Thyroid gland (tissue), 4 donors: ENCODE measurements at regions not wholly inside any gene's neighbourhood (a gene's known extent, or its start where the extent isn't known, plus 50 kb on each side); places are given as distances from the start of the nearest gene placed in this dataset. TPM values are rescaled to one million over a fixed set of nuclear protein-coding genes. Genes with fewer than 3 reads are reported as not detected.

Experiments used
- DNase-seq, 2 donors: peaks; one replicate each; pipeline ENCODE4 v3.0.0-alpha.2; 2019
- H3K27ac ChIP-seq, 3 donors: fragments of 200-600 bp; sonication (generic); 1 replicate in 2 of 3; 2 replicates in 1 of 3; pipeline ENCODE4 v1.5.1; 2016 to 2019; ENCODE audit warnings: mild to moderate bottlenecking in 1 of 3, moderate library complexity in 1 of 3
- H3K27me3 ChIP-seq: fragments of 200-600 bp; sonication (generic); one replicate; pipeline ENCODE4 v1.5.1; 2019
- H3K36me3 ChIP-seq, 2 donors: fragments of 200-600 bp; sonication (generic); one replicate each; pipeline ENCODE4 v1.5.1; 2016 to 2019
- H3K4me1 ChIP-seq, 2 donors: fragments of 200-600 bp; sonication (generic); one replicate each; pipeline ENCODE4 v1.5.1; 2017 to 2019
- H3K4me3 ChIP-seq, 3 donors: fragments of 200-600 bp; sonication (generic); replicated peaks in 1 of 3; 1 replicate in 2 of 3; 2 replicates in 1 of 3; pipeline ENCODE4 v1.5.1; 2016; ENCODE audit warnings: mild to moderate bottlenecking in 1 of 3
- H3K9me3 ChIP-seq: fragments of 200-600 bp; sonication (generic); one replicate; pipeline ENCODE4 v1.5.1; 2017
- CTCF ChIP-seq, 6 experiments: fragments of 200-600 bp in 3 of 6; fragments of 450-650 bp in 3 of 6; sonication (generic) in 3 of 6; IDR thresholded peaks; one replicate each; pipeline ENCODE4 v1.5.1; 2016 to 2019; ENCODE audit warnings: antibody characterized with exemption in 6 of 6, mild to moderate bottlenecking in 2 of 6, inconsistent platforms in 1 of 6, moderate library complexity in 1 of 6
- POLR2A ChIP-seq, 2 donors: fragments of 450-650 bp; IDR thresholded peaks; one replicate each; pipeline ENCODE4 v1.6.1; 2017; ENCODE audit warnings: antibody characterized with exemption in 2 of 2, mild to moderate bottlenecking in 2 of 2, moderate library complexity in 1 of 2
- WGBS, 2 donors: methylation state at CpG; one replicate each; pipeline ENCODE4 v1.1.5; 2017; 5-methylcytosine and 5-hydroxymethylcytosine counted together
- intact Hi-C: fragments of 100-400 bp; cut with DNase I; formaldehyde crosslinking; loops from one replicate; pipeline ENCODE4 v1.15.1; 2023
- small RNA-seq: library from RNA; depleted of rRNA; stranded (forward); fragments of <200 nt; gene quantifications from one replicate; pipeline ENCODE3, GENCODE V24; 2016

GRCh38 chr6:96470296-96470695 lies 51.3 kb upstream of the UFL1 start:
- no peak for DNase-seq
- 83% methylated on average over 2 of the region's 2 CpGs for WGBS, 2 donors
- Histone ChIP-seq H3K4me3 (no peak overlapping the region), H3K27ac (no peak overlapping the region), H3K27me3 (no peaks in the 10 kb centered on the region), H3K9me3 (no peaks in the 10 kb centered on the region), H3K4me1 (no peaks in the 10 kb centered on the region), H3K36me3 (no peaks in the 10 kb centered on the region)
- intact Hi-C loops, result no loop called here
- no peak for TF ChIP-seq POLR2A (IDR thresholded peaks at IDR 0.05)
- no peak for TF ChIP-seq CTCF (IDR thresholded peaks at IDR 0.05)

Small RNAs in the stretch of these regions (small RNA-seq; reads per million reads assigned to genes)
- not detected for gene RN7SL797P
